ENCODE measurements at regions not wholly inside any gene's neighbourhood (a gene's known extent, or its start where the extent isn't known, plus 50 kb on each side); places are given as distances from the start of the nearest gene placed in this dataset.
A peak's percentile ranks its signal among the peaks of the same experiment; 100 is the strongest.

- Histone ChIP-seq H3K4me1 (replicated peaks; ENCODE audit: insufficient read depth) (no peaks in the 10 kb centered on the region), H3K27me3 (ENCODE audit: insufficient read depth, low read depth) (no peaks in the 10 kb centered on the region), H3K36me3 (ENCODE audit: low read depth) (no peaks in the 10 kb centered on the region), H3K9me3 (ENCODE audit: insufficient read depth, low read depth) (no peaks in the 10 kb centered on the region), H3K4me2 (no peak overlapping the region), H2AFZ (no peak overlapping the region), H3K79me2 (ENCODE audit: low read depth) (no peaks in the 10 kb centered on the region), H3K9me2 (ENCODE audit: insufficient read depth) (no peaks in the 10 kb centered on the region), H3K27ac (no peak overlapping the region), H3F3A (ENCODE audit: insufficient read depth, low read depth) (no peaks in the 10 kb centered on the region), H4K20me1 (ENCODE audit: insufficient read depth) (no peaks in the 10 kb centered on the region), H3K4me3 (no peak overlapping the region)
- intact Hi-C loops (cut with micrococcal nuclease; ENCODE audit: unreplicated experiment) = no loop called here
- TF ChIP-seq EZH2 (IDR thresholded peaks at IDR 0.05; ENCODE audit: low read depth) (no peak), CTCF (conservative IDR thresholded peaks at IDR 0.05) (no peak)
- DNase-seq = no peak
- CTCF ChIA-PET = no interaction called here
- POLR2A ChIA-PET (ENCODE audit: unreplicated experiment) = no interaction called here
- BruUV-seq (replicated peaks) = no TSS peak
These were observed 249.3 kb upstream of the NEBL start for GRCh38 chr10:21146436-21146789.

- Histone ChIP-seq H3K79me2 (ENCODE audit: low read depth) (no peaks in the 10 kb centered on the region), H3K27me3 (ENCODE audit: insufficient read depth, low read depth) (no peaks in the 10 kb centered on the region), H3K36me3 (ENCODE audit: low read depth) (no peaks in the 10 kb centered on the region), H3K9me3 (ENCODE audit: insufficient read depth, low read depth) (no peaks in the 10 kb centered on the region), H3F3A (ENCODE audit: insufficient read depth, low read depth) (no peaks in the 10 kb centered on the region), H3K4me2 (no peak overlapping the region), H3K9me2 (ENCODE audit: insufficient read depth) (no peaks in the 10 kb centered on the region), H3K4me3 (no peak overlapping the region), H4K20me1 (ENCODE audit: insufficient read depth) (no peaks in the 10 kb centered on the region), H3K27ac (no peak overlapping the region), H2AFZ (no peak overlapping the region), H3K4me1 (replicated peaks; ENCODE audit: insufficient read depth) (no peaks in the 10 kb centered on the region)
- POLR2A ChIA-PET (ENCODE audit: unreplicated experiment) = no interaction called here
- CTCF ChIA-PET = interaction anchor here (0.6 kb wide), 1 partner anchor 446 kb away, joined by 3 read pairs; no protein-coding TSS in a partner anchor
- no peak for DNase-seq
- TF ChIP-seq CTCF (conservative IDR thresholded peaks at IDR 0.05) = no peak
- no peak for TF ChIP-seq EZH2 (IDR thresholded peaks at IDR 0.05; ENCODE audit: low read depth)
- no TSS peak for BruUV-seq (replicated peaks)
- intact Hi-C loops (cut with micrococcal nuclease; ENCODE audit: unreplicated experiment) = no loop called here
These were observed 248.8 kb upstream of the NEBL start for GRCh38 chr10:21145751-21146435.

- Histone ChIP-seq H3K9me3 (ENCODE audit: insufficient read depth, low read depth) (no peaks in the 10 kb centered on the region), H3K36me3 (ENCODE audit: low read depth) (no peaks in the 10 kb centered on the region), H2AFZ (no peak overlapping the region), H4K20me1 (ENCODE audit: insufficient read depth) (no peaks in the 10 kb centered on the region), H3K27ac (no peak overlapping the region), H3K79me2 (ENCODE audit: low read depth) (no peaks in the 10 kb centered on the region), H3K4me3 (no peak overlapping the region), H3K9me2 (ENCODE audit: insufficient read depth) (no peaks in the 10 kb centered on the region), H3K4me2 (no peak overlapping the region), H3F3A (ENCODE audit: insufficient read depth, low read depth) (no peaks in the 10 kb centered on the region), H3K27me3 (ENCODE audit: insufficient read depth, low read depth) (no peaks in the 10 kb centered on the region), H3K4me1 (replicated peaks; ENCODE audit: insufficient read depth) (no peaks in the 10 kb centered on the region)
- TF ChIP-seq EZH2 (IDR thresholded peaks at IDR 0.05; ENCODE audit: low read depth) = no peak
- no peak for TF ChIP-seq CTCF (conservative IDR thresholded peaks at IDR 0.05)
- intact Hi-C loops (cut with micrococcal nuclease; ENCODE audit: unreplicated experiment) = no loop called here
- no TSS peak for BruUV-seq (replicated peaks)
- ChIA-PET CTCF (no interaction called here), POLR2A (ENCODE audit: unreplicated experiment) (interaction anchor here (0.5 kb wide), 1 partner anchor 26 kb away, joined by 5 read pairs; no protein-coding TSS in a partner anchor)
- DNase-seq = peak in 1 of 2 experiments; percentile 17
These were observed 246.9 kb upstream of the NEBL start for GRCh38 chr10:21144047-21144446.
